Breast epithelium (tissue), 3 donors: ENCODE measurements at regions not wholly inside any gene's neighbourhood (a gene's known extent, or its start where the extent isn't known, plus 50 kb on each side); places are given as distances from the start of the nearest gene placed in this dataset.

Experiments
- CTCF ChIP-seq, 3 donors: fragments of 450-650 bp; IDR thresholded peaks; one replicate each; pipeline ENCODE4 v1.5.1; 2016 to 2017; ENCODE audit warnings: antibody characterized with exemption in 3 of 3, mild to moderate bottlenecking in 3 of 3, moderate library complexity in 3 of 3
- POLR2A ChIP-seq: fragments of 450-650 bp; IDR thresholded peaks from one replicate; pipeline ENCODE4 v1.6.1; 2016; ENCODE audit warnings: antibody characterized with exemption, mild to moderate bottlenecking, moderate library complexity
- POLR2AphosphoS5 ChIP-seq, 3 donors: sonication (generic); formaldehyde crosslinking; IDR thresholded peaks; one replicate each; pipeline ENCODE4 v1.6.1; 2017; ENCODE audit warnings: antibody characterized with exemption in 3 of 3

- TF ChIP-seq CTCF (IDR thresholded peaks at IDR 0.05) (no peak), POLR2AphosphoS5 (IDR thresholded peaks at IDR 0.05) (no peak), POLR2A (no peak)
Measured at GRCh38 chr10:8586504-8586903, 532.0 kb downstream of the GATA3 start.
